ENCODE measurements at regions not wholly inside any gene's neighbourhood (a gene's known extent, or its start where the extent isn't known, plus 50 kb on each side); places are given as distances from the start of the nearest gene placed in this dataset.
"Not testable (repeated sequence)": the region's sequence is repeated elsewhere in the genome, so short reads cannot be mapped to it uniquely, and the experiment has no call there.

- not testable (repeated sequence) for DNase-seq
Measured at GRCh38 chr15:92806171-92806570, 94.0 kb upstream of the CHD2 start.

GRCh38 chr15:92806763-92807162 is 93.4 kb upstream of the CHD2 start:
- DNase-seq, result no peak

DNA sequence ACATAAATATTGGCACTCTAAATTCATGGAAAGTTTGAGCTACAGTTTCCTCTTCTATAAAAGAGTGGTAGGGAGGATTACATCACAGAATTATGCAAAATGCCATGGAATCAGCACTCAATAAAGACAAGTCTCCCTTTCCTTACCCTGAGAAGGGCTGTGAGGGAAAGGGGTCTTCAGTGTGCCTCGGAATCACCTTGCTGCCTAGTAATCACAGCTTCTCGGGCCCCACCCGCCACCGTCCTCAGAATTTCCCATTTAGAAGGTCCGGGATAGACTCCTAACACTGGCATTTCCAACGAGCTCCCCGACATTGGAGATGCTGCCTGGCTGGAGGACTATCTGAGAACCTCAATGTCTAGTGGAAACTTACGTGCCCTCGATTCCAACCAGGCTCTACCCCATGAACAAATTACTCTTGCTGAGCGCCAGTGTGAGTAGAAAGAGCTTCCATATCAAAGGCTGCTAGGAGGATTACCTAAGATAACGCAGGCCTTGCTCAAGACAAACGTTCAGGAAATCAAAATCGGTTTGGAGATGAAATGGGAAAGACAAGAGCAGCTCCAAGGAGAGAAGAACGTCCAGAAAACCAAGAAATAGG is 92.1 kb upstream of the CHD2 start:
- peak; percentile 85 for DNase-seq

- DNase-seq, result peak; percentile 40
Measured at GRCh38 chr15:92808598-92809063, 91.5 kb upstream of the CHD2 start.

DNA sequence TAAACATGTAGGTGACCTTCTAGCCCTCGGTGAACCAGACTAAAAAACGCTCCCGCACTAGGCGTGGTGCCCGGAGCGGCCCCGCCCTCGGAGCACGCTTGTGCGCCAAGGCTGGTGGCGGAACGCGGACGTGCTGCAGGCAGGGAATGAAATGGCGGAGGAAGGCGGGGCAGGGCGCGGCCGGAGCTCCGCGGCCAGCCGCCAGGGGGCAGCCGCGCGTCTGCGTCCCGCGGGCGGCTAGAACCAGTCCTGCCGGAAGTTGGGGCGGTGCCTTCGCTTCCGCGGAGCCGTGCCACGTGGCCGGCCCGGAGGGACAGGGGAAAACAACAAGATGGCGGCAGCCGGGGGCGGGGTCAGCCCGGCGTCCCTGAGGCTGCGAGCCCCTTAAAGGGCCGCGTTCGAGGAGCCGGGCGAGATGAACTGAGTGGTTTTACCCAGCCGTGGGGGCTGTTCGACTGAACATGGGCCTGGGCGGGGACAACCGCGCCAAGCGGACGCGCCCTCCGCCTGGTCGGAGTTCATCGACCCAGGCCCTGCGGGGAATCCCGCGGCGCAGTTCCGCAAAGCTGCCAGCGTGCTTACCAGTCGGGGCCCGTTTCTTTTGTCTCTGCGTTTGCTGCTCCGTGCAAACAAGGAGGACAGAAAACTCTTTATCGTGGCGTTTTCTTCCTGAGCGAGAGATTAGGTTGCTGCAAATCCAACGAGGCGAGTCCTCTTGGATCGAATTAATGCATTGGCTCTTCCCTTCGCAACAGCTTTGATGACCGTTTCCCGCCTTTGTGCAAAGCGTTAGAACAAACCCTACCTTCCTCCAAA is 90.9 kb upstream of the CHD2 start:
- peak; percentile 97 for DNase-seq

DNA sequence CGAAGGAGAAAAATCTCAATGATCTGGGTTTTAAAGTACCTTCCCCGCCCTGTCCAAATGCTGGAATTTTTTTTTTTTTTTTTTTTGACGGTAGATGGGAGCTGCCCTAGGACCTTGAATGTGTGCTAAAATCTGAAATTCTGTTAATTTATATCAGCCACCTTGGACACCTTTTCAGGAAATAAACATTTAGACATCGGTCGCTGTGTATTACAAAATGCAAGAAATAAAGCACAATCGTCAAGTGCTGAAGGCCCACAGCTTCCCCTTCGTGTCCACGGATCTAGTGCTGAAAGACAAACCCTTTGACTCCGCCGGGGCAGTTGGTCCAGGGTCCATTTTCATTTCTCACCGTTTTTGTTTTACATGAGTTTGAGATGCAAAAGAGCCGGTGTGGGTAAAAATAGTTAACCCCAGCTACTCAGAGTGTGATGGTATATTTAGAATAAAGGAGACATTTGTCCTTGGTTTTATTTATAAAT is 90.2 kb upstream of the CHD2 start:
- DNase-seq, result peak; percentile 72

DNA sequence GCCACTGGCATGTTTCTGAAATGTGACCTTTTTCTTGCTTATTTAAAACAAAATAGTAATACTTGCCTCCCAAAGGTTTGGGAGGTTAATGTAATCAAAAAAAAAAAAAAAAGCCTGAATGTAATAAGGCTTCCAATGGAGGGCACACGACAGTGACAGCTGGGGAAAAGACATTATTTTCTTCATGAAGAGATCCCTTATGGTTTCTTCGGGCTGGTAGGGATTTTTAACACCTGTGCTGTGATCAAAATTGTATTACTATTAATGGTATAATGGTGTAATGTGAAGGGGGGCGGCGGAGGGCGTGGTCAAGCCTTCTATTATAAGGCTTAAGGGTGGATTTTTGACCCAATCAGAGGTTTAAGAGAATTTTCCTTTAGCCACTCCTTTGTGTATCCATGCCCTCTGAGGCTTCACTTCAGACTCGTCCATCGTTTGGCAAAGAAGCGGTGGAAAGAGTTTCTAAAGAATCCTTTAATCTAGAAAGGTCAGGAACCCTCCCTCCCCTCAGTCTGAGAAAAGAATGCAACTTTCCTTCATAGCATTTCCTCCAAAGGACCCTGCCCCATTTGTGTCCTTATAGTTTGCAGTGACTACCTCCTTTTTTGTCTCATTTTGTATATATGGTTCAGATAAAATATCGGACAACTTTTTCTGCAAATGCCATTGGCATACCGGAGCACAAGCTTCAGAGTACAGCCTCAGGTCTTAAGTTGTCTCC is 89.5 kb upstream of the CHD2 start:
- peak; percentile 37 for DNase-seq

DNA sequence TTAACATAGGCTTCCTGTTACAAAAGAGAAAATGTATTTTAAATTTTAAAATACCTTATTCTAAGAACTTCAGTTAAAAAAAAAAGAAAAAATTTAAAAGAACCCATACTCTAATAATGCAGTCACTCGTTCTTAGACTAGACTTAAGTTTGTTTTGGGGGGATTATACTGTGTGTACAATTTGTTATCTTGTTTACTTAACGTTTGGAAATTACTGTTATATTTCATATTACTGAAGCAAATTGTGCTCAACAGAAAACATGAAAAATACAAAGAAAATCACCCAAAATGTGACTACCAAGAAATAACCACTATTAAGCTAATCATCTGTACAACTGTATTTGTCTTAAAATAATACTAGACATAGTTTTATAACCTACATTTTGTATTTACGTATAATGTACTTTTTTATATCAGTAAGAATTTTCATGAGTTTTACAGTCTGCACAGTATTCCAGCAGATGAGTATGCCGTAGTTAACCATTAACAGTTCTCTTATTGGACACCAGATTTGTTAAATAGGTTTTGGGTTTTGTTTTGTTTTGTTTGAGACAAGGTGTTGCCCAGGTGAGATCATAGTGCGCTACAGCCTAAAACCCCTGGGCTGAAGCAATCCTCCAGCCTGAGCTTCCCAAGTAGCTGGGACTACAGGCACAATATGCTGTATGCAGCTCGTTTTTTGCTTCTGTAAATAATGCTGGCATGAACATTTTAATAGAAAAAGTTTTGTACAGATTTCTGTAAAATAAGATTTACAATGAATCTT is 88.8 kb upstream of the CHD2 start:
- DNase-seq, result no peak

DNA sequence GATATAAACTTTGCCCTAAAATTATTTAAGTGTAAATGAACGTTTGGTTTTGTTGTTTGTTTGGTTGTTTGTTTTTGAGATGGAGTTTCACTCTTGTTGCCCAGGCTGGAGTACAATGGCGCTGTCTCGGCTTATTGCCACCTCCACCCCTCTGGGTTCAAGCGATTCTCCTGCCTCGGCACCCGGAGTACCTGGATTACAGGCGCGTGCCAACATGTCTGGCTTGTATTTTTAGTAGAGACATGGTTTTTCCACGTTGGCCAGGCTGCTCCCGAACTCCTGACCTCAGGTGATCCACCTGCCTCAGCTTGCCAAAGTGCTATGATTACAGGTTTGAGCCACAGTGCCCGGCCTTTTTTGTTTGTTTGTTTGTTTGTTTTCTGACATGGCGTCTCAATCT is 87.9 kb upstream of the CHD2 start:
- DNase-seq, result no peak

- DNase-seq, result no peak
Measured at GRCh38 chr15:92813485-92813884, 86.6 kb upstream of the CHD2 start.

GRCh38 chr15:92817339-92817886 is 82.7 kb upstream of the CHD2 start:
- peak; percentile 61 for DNase-seq

- no peak for DNase-seq
Measured at GRCh38 chr15:92818651-92819277, 81.4 kb upstream of the CHD2 start.

GRCh38 chr15:92819278-92820235 is 80.6 kb upstream of the CHD2 start:
- DNase-seq, result no peak

- peak; percentile 88 for DNase-seq
Measured at GRCh38 chr15:92820236-92821021, 79.7 kb upstream of the CHD2 start.

DNA sequence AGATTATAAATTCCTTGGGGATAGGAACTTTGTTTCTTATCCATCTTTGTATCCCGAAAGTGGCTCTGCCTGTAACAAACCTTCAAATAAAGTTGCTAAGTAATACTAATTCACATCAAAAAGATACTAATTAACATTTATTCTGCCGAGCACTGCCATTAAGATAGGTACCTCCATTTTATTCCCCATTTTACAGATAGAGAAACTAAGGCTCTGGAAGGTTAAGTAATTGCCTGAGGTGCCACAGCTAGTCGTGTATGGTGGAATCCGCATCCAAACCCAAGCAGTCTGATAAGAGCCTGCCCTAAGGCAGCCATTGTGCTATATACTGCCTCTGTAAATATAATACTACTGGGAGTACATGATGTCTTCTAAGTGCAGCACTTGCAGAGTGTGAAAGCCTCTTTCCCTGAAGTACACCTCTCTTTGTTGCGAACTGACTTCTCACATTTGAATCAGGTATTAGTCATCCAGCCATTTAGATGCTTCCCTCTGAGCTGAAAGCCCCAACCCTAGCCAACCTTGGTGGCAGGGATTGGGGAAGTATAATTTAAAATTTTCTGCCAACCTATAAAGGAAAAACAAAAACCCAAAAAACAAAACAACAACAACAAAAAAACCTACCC is 78.5 kb upstream of the CHD2 start:
- DNase-seq, result no peak

GRCh38 chr15:92822216-92823144 is 77.6 kb upstream of the CHD2 start:
- no peak for DNase-seq

- DNase-seq, result no peak
Measured at GRCh38 chr15:92825985-92826384, 74.1 kb upstream of the CHD2 start.

DNA sequence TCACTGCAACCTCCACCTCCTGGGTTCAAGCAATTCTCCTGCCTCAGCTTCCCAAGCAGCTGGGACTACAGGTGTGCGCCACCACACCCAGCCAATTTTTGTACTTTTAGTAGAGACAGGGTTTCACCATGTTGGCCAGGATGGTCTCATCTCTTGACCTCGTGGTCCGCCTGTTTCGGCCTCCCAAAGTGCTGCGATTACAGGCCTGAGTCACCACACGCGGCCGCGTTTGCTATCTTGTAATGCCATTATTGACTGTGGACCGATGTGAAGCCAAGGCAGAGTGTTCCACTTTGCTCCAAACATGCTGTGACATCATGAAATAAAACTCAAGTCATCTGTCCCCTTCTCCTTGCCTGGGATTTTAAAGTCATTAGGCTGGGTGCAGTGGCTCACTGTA is 72.1 kb upstream of the CHD2 start:
- not testable (repeated sequence) for DNase-seq

Data from inflammatory macrophage treated with lipopolysaccharide for 4 hours (primary cell).